ENCODE measurements at regions not wholly inside any gene's neighbourhood (a gene's known extent, or its start where the extent isn't known, plus 50 kb on each side); places are given as distances from the start of the nearest gene placed in this dataset.

DNA sequence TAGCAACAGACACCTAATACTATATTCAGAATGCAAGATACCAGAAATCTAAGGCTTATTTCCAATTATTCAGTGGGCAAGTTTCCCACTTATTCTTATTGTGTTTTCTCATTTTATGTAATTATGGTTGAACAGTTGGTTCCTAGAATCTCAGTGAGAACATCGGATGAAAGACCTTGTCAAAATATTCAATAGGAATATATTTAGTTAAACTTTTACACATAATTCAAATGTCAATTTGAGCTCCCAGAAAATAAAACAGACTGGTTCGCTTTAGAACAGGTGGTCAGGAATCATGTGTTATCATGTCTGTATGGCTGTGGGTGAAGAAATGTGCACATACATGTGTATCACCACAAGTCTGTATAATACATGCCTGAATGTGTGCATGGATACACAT lies 447.8 kb downstream of the MED10 start:
- Mint-ChIP-seq H3K4me3 (no peak overlapping the region), H3K9me3 (peaks cover 0 to 2% of the 10 kb centered on the region in 2 experiments; a peak in 2 of 5 replicates), H3K4me1 (no peaks in the 10 kb centered on the region), H3K27me3 (ENCODE audit: low read depth) (peaks cover 9% of the 10 kb centered on the region), H3K27ac (no peak overlapping the region), H3K36me3 (ENCODE audit: insufficient read depth in 1 of 3, low read depth in 3 of 3) (no peaks in the 10 kb centered on the region; a peak in 1 of 7 replicates)
- Histone ChIP-seq H2AK5ac (ENCODE audit: insufficient read length, low read length) (no peak overlapping the region), H4K91ac (ENCODE audit: insufficient read length, low read depth, low read length) (no peak overlapping the region), H3K23ac (ENCODE audit: insufficient read length, low read depth, low read length) (no peak overlapping the region), H3K27ac (ENCODE audit: insufficient read length, low read depth, low read length) (no peak overlapping the region), H3T11ph (ENCODE audit: low read length) (no peak overlapping the region), H3K9me3 (ENCODE audit: control insufficient read depth, low read depth, low read length) (no peaks in the 10 kb centered on the region), H3K79me1 (ENCODE audit: insufficient read depth, low read depth, low read length, poor library complexity, severe bottlenecking) (no peaks in the 10 kb centered on the region), H3K27me3 (ENCODE audit: insufficient read depth, low read length) (no peaks in the 10 kb centered on the region), H3K4me2 (ENCODE audit: insufficient read depth, insufficient read length, low read length) (no peak overlapping the region), H4K20me1 (ENCODE audit: control insufficient read depth, insufficient read depth, insufficient read length) (no peaks in the 10 kb centered on the region), H4K8ac (replicated peaks; ENCODE audit: insufficient read length, low read depth, low read length) (no peak overlapping the region), H3K18ac (ENCODE audit: insufficient read length, low read depth, low read length) (no peak overlapping the region), H2BK20ac (ENCODE audit: low read depth, low read length, poor library complexity, severe bottlenecking) (no peak overlapping the region), H2AFZ (ENCODE audit: low read length) (no peak overlapping the region), H3K23me2 (ENCODE audit: insufficient read length, low read depth, low read length, poor library complexity, severe bottlenecking) (no peaks in the 10 kb centered on the region), H3K79me2 (ENCODE audit: insufficient read depth, low read length) (no peaks in the 10 kb centered on the region), H2BK120ac (ENCODE audit: low read depth, low read length, poor library complexity, severe bottlenecking) (no peak overlapping the region), H3K4me1 (ENCODE audit: insufficient read depth, low read length) (no peaks in the 10 kb centered on the region), H3K14ac (ENCODE audit: insufficient read depth, low read length) (no peak overlapping the region), H3K9ac (ENCODE audit: extremely low read depth, insufficient read length, low read length) (no peak overlapping the region), H3K4ac (ENCODE audit: low read depth, low read length) (no peak overlapping the region), H2BK12ac (ENCODE audit: insufficient read length, low read depth, low read length) (no peak overlapping the region), H4K5ac (ENCODE audit: insufficient read length, low read depth, low read length) (no peak overlapping the region), H3K56ac (ENCODE audit: insufficient read length, low read depth, low read length) (no peak overlapping the region), H2BK5ac (ENCODE audit: insufficient read length, low read length) (no peak overlapping the region), H2BK15ac (ENCODE audit: low read depth, low read length) (no peak overlapping the region)
- DNase-seq, result no peak
- no CpG with 5 or more reads among the region's 2 CpGs for WGBS (ENCODE audit: extremely low coverage, insufficient read length, low lambda C conversion rate)
- TF ChIP-seq, protein P1, sequence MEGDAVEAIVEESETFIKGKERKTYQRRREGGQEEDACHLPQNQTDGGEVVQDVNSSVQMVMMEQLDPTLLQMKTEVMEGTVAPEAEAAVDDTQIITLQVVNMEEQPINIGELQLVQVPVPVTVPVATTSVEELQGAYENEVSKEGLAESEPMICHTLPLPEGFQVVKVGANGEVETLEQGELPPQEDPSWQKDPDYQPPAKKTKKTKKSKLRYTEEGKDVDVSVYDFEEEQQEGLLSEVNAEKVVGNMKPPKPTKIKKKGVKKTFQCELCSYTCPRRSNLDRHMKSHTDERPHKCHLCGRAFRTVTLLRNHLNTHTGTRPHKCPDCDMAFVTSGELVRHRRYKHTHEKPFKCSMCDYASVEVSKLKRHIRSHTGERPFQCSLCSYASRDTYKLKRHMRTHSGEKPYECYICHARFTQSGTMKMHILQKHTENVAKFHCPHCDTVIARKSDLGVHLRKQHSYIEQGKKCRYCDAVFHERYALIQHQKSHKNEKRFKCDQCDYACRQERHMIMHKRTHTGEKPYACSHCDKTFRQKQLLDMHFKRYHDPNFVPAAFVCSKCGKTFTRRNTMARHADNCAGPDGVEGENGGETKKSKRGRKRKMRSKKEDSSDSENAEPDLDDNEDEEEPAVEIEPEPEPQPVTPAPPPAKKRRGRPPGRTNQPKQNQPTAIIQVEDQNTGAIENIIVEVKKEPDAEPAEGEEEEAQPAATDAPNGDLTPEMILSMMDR (conservative IDR thresholded peaks at IDR 0.05), result no peak
